PFSK-1 (cell line): ENCODE measurements at regions not wholly inside any gene's neighbourhood (a gene's known extent, or its start where the extent isn't known, plus 50 kb on each side); places are given as distances from the start of the nearest gene placed in this dataset.
A peak's percentile ranks its signal among the peaks of the same experiment; 100 is the strongest.

Source experiments
- FOXP2 ChIP-seq: optimal IDR thresholded peaks from 2 replicates; pipeline ENCODE3; 2011; ENCODE audit warnings: borderline replicate concordance, control low read depth, inconsistent platforms; ENCODE audit not compliant: insufficient read depth; ENCODE audit errors: extremely low read length, extremely low read depth
- POLR2AphosphoS5 ChIP-seq: IDR thresholded peaks from 2 replicates; pipeline ENCODE4 v1.6.1; 2012; ENCODE audit warnings: low read depth, mild to moderate bottlenecking, control low read depth, low read length, moderate library complexity
- REST ChIP-seq, 2 experiments: IDR thresholded peaks; 2 replicates each; pipeline versions ENCODE4 v1.6.1 to v1.8.0; 2011 to 2012; ENCODE audit warnings: low read depth in 2 of 2, low read length in 2 of 2, control low read depth in 1 of 2, inconsistent platforms in 1 of 2, mild to moderate bottlenecking in 1 of 2, moderate library complexity in 1 of 2; ENCODE audit not compliant: insufficient read depth in 1 of 2
- SIN3A ChIP-seq: IDR thresholded peaks from 2 replicates; pipeline ENCODE4 v1.6.1; 2012; ENCODE audit warnings: mild to moderate bottlenecking, low read length, moderate library complexity, borderline replicate concordance; ENCODE audit not compliant: insufficient read depth
- TAF1 ChIP-seq: IDR thresholded peaks from 2 replicates; pipeline ENCODE4 v1.6.1; 2012; ENCODE audit warnings: low read length, control low read depth, borderline replicate concordance; ENCODE audit not compliant: insufficient read depth

GRCh38 chr2:188725746-188726360 is 248.3 kb upstream of the COL3A1 start:
- TF ChIP-seq REST (IDR thresholded peaks at IDR 0.05; ENCODE audit: insufficient read depth in 1 of 2, low read depth in 2 of 2, low read length in 2 of 2) (no peak), POLR2AphosphoS5 (no peak), SIN3A (no peak)

GRCh38 chr2:188726626-188727247 is 247.4 kb upstream of the COL3A1 start:
- TF ChIP-seq FOXP2, result no peak
- TF ChIP-seq TAF1, result no peak
- TF ChIP-seq SIN3A, result no peak
- TF ChIP-seq POLR2AphosphoS5, result no peak
- TF ChIP-seq REST (IDR thresholded peaks at IDR 0.05; ENCODE audit: insufficient read depth in 1 of 2, low read depth in 2 of 2, low read length in 2 of 2), result no peak

GRCh38 chr2:188727846-188728245 is 246.3 kb upstream of the COL3A1 start:
- TF ChIP-seq TAF1, result no peak
- no peak for TF ChIP-seq FOXP2
- no peak for TF ChIP-seq REST (IDR thresholded peaks at IDR 0.05; ENCODE audit: insufficient read depth in 1 of 2, low read depth in 2 of 2, low read length in 2 of 2)
- no peak for TF ChIP-seq SIN3A
- TF ChIP-seq POLR2AphosphoS5, result no peak

GRCh38 chr2:188734691-188735090 is 239.5 kb upstream of the COL3A1 start:
- TF ChIP-seq TAF1, result no peak
- no peak for TF ChIP-seq REST (IDR thresholded peaks at IDR 0.05; ENCODE audit: insufficient read depth in 1 of 2, low read depth in 2 of 2, low read length in 2 of 2)
- TF ChIP-seq FOXP2, result peak; percentile 32

- TF ChIP-seq SIN3A (no peak), POLR2AphosphoS5 (no peak), REST (IDR thresholded peaks at IDR 0.05; ENCODE audit: insufficient read depth in 1 of 2, low read depth in 2 of 2, low read length in 2 of 2) (no peak), TAF1 (no peak), FOXP2 (no peak)
Measured at GRCh38 chr2:188746727-188747126, 227.4 kb upstream of the COL3A1 start.
